HG03342 (cell line): ENCODE measurements at regions not wholly inside any gene's neighbourhood (a gene's known extent, or its start where the extent isn't known, plus 50 kb on each side); places are given as distances from the start of the nearest gene placed in this dataset.
A peak's percentile ranks its signal among the peaks of the same experiment; 100 is the strongest.

Experiments
- ATAC-seq: cut with Tn5 transposase; IDR thresholded peaks from one replicate; pipeline ENCODE4 v1.9.1; 2021; ENCODE audit warnings: mild to moderate bottlenecking, moderate library complexity; ENCODE audit not compliant: unreplicated experiment

GRCh38 chr11:25943031-25943430, 388.9 kb upstream of the ANO3 start:
- no peak for ATAC-seq

GRCh38 chr11:25943777-25944661, 387.9 kb upstream of the ANO3 start:
- ATAC-seq: no peak

- ATAC-seq: no peak
Measured at GRCh38 chr11:25949918-25950317, 382.0 kb upstream of the ANO3 start.

GRCh38 chr11:25953006-25953405, 378.9 kb upstream of the ANO3 start:
- ATAC-seq: no peak

- no peak for ATAC-seq
Measured at GRCh38 chr11:25958045-25958444, 373.9 kb upstream of the ANO3 start.

GRCh38 chr11:25961539-25961938, 370.4 kb upstream of the ANO3 start:
- ATAC-seq: no peak

- ATAC-seq: peak; percentile 72
Measured at GRCh38 chr11:25970726-25971508, 361.0 kb upstream of the ANO3 start.

- no peak for ATAC-seq
Measured at GRCh38 chr11:25980091-25980490, 351.8 kb upstream of the ANO3 start.

GRCh38 chr11:25981998-25982397, 349.9 kb upstream of the ANO3 start:
- ATAC-seq: peak; percentile 96

- ATAC-seq: no peak
Measured at GRCh38 chr11:25983280-25983679, 348.6 kb upstream of the ANO3 start.

GRCh38 chr11:25988178-25988577, 343.8 kb upstream of the ANO3 start:
- no peak for ATAC-seq

- ATAC-seq: no peak
Measured at GRCh38 chr11:25990406-25990805, 341.5 kb upstream of the ANO3 start.

GRCh38 chr11:25991476-25991875, 340.5 kb upstream of the ANO3 start:
- no peak for ATAC-seq

GRCh38 chr11:25992294-25992693, 339.6 kb upstream of the ANO3 start:
- ATAC-seq: no peak

GRCh38 chr11:25993016-25993415, 338.9 kb upstream of the ANO3 start:
- no peak for ATAC-seq

- no peak for ATAC-seq
Measured at GRCh38 chr11:26011474-26011873, 320.5 kb upstream of the ANO3 start.

- ATAC-seq: no peak
Measured at GRCh38 chr11:26014456-26015115, 317.3 kb upstream of the ANO3 start.

GRCh38 chr11:26017322-26017860, 314.5 kb upstream of the ANO3 start:
- no peak for ATAC-seq

GRCh38 chr11:26017903-26018302, 314.0 kb upstream of the ANO3 start:
- ATAC-seq: no peak

GRCh38 chr11:26018336-26018735, 313.6 kb upstream of the ANO3 start:
- no peak for ATAC-seq

- ATAC-seq: no peak
Measured at GRCh38 chr11:26019386-26019785, 312.5 kb upstream of the ANO3 start.
